HG03571 (cell line): ENCODE measurements at regions not wholly inside any gene's neighbourhood (a gene's known extent, or its start where the extent isn't known, plus 50 kb on each side); places are given as distances from the start of the nearest gene placed in this dataset.

Source experiments
- ATAC-seq: cut with Tn5 transposase; IDR thresholded peaks from one replicate; pipeline ENCODE4 v1.9.1; 2021; ENCODE audit not compliant: unreplicated experiment

DNA sequence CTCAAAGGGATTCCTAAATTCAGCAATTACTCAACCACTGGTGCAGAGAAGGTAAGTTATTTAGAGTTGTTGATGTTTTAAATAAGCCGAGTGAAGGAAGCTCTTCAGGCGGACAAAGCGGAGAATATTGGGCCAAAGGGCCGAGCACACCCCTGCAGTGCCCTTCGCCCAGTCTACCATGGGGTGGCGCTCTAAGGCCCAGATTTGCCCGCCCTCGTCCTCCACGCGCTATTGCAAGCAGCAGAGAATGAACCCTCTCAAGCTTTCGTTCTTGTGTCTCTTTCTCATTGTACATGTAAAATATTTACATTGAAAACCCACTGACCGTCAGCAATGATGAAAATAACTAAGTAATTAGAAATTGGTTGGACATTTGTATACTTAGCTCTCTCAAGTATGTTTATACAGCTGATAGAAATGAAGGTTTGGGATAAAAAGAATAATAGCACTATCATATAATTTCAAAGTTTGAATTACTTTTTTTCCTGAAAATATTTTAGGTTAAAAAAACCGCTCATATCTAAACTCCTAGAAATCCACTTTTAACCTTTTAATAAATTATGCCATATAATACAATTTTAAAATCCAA, 195.0 kb upstream of the CEP162 start:
- ATAC-seq = no peak

DNA sequence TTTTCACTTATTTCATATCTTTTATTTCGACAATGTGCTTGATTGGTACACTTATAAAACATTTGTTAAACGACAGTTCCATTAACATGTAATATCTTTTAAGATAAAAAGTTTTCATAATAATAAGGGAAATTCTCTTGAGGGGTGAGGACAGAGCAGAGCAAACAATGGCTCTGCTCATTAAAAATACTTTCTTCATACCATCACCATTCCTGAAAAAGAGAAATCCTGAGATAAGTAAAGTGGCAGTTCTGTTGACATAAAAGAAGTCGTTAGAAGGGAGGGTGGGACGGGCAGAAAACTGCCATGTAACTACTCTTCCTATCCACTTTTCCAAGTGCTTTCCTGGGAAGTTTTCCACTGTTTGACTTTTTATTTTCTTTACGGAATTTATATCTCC, 193.6 kb upstream of the CEP162 start:
- no peak for ATAC-seq

- ATAC-seq = no peak
These were observed 189.8 kb upstream of the CEP162 start for GRCh38 chr6:84417260-84417659.

DNA sequence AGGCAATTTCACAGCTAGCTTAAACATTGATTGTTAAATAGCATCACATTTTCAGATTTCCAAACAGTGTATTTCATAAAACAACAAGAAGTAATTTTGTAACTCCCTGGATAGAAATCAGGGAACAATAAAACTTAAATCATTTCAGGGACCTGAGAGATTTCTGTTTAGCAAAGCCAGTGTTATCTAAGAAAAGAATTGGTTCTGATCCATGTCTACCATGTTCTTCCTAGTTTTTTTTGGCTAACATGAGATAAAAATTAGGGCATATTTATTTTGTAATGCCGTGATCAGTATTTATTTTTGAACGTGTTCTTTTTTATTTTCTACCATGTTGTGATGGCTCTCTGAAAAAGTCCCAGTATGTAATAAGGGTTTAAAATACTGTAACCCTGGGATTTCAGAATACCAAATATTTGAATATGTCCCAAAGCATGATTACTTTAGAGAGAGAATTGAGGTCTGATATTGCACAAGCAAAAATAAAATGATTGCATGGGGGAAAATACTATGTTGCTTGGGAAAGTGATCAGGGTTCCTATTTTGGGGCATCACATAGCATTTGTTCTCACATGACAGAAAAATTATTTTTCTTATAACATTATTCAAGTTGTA, 188.7 kb upstream of the CEP162 start:
- no peak for ATAC-seq

GRCh38 chr6:84415517-84415916, 188.1 kb upstream of the CEP162 start:
- no peak for ATAC-seq

- ATAC-seq = no peak
These were observed 187.6 kb upstream of the CEP162 start for GRCh38 chr6:84415068-84415467.

DNA sequence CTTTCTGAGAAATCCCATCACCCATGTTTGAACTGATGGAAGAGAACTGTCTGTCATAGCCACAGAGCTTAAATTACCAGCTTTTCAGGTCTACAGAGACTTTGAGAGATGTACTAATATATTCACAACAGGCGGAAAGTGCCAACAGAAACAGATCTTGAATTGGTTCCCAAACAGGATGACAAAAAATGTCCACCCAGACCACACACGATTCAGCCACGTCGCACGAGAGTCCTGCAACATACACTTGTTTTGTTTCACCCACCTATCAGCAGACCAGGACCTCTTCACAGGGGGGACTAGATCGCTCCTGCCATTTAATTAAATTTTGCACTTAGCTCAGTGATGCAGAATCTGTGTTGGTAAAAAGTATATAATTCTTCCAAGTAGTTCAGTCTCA, 187.1 kb upstream of the CEP162 start:
- no peak for ATAC-seq

DNA sequence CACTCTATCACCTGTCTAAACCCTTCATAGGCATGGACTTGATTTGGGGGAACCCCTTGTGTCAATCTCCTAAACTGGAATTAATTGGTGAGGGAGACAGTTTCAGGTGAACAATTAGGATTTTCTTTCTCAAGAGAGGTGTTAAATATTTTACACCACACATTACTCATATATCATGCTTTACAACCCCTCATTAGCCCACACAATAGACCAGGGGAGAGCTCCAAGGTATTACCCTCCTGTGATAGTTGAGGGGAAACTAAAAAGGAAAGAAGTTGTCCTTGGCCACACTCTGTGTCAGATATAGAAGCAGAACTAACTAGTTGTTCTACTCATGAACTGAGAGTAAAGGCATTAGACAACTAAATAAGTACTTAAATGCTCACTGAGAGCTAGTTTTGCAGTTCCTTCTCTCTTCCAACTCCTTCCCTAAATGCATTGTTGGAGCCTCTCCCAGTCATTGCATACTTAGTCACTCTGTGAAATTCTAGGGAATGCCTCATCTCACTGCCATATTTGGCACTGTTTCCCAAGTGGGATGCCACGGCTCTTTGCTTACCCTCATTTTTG, 183.7 kb upstream of the CEP162 start:
- no peak for ATAC-seq

- no peak for ATAC-seq
These were observed 182.5 kb upstream of the CEP162 start for GRCh38 chr6:84409911-84410310.

DNA sequence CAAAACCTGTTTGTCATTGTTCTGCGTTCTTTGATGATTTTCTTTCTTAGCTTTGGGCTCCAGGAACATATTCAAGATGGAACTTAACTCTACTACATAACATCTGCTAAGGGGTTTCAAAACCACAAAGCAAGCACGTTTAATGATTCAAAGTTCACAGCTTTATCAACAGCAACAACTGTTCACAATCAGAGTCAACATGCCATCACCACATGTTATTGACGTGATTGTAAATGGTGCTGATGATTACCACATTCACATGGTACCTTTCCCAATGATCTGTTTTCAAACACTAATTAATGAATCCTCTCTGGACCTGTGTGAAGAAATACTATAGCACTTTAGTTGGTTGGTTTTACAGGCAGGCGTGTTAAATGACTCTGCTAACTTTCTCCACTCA, 180.6 kb upstream of the CEP162 start:
- no peak for ATAC-seq

DNA sequence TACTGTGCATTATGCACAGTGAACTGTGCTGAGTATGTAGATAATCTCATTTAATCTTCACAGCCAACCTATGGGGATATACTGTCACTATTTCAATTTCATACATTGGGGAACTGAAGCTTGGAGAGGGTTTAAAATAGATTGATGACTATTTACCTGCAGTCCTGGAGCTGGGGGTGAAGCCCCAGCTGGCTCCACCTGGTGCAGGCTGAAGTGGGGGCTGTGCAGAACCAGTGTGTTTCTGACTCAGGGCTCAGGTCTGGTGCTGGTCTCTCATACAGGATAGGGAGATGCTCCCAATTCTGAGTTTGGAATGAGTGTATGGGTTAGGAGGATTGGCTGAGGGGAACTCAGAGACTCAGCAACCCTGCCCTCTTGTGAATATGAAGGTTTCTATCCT, 176.1 kb upstream of the CEP162 start:
- no peak for ATAC-seq

DNA sequence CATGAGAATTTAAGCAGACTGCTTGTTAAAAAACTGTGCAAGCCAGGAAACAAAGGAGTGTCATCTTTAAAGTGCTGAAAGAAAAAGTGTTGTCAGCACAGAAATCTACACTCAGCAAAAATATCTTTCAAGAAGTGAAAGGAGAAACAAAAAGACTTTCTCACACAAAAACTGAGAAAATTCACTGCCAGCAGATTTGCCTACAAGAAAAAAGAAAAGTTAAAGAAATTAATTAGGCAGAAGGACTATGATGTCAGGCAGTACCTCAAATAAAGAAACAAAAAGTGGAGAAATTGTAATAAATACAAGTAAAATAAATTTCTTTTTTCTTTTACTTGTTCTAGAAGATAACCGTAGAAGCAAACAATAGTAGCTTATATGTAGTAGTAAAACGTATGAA, 171.6 kb upstream of the CEP162 start:
- no peak for ATAC-seq

GRCh38 chr6:84392261-84392660, 164.8 kb upstream of the CEP162 start:
- ATAC-seq = no peak

GRCh38 chr6:84390851-84391250, 163.4 kb upstream of the CEP162 start:
- no peak for ATAC-seq

GRCh38 chr6:84390334-84390733, 162.9 kb upstream of the CEP162 start:
- no peak for ATAC-seq

GRCh38 chr6:84379142-84379541, 151.7 kb upstream of the CEP162 start:
- ATAC-seq = no peak

DNA sequence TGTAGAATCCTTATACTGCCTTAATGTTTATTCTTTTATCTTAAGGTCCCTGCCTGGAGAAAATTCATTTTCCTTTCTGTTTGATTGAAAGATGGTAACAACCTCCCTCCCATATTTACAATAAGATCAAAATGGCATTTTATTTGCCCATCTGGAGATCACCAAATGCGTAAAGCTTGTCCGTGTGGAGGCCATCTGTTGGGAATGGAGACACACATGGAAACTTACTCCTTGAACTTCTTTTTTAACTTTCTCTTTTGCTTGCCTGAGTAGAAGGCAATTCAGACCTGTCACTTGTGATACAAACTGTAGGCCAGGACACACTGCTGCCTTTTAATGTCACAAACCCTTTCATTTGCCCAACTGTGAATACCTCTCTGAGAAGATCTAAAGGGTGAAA, 144.8 kb upstream of the CEP162 start:
- no peak for ATAC-seq

GRCh38 chr6:84371681-84372080, 144.2 kb upstream of the CEP162 start:
- no peak for ATAC-seq

GRCh38 chr6:84362193-84362821, 134.9 kb upstream of the CEP162 start:
- ATAC-seq = no peak

GRCh38 chr6:84361372-84362192, 134.1 kb upstream of the CEP162 start:
- no peak for ATAC-seq

GRCh38 chr6:84360039-84360438, 132.6 kb upstream of the CEP162 start:
- ATAC-seq = no peak

GRCh38 chr6:84358581-84358980, 131.1 kb upstream of the CEP162 start:
- no peak for ATAC-seq
